ENCODE measurements at regions not wholly inside any gene's neighbourhood (a gene's known extent, or its start where the extent isn't known, plus 50 kb on each side); places are given as distances from the start of the nearest gene placed in this dataset.

GRCh38 chr5:100641833-100642232 is 106.7 kb downstream of the FAM174A start:
- Histone ChIP-seq H3K27me3 (no peaks in the 10 kb centered on the region), H3K9me3 (no peaks in the 10 kb centered on the region), H3K27ac (no peak overlapping the region), H3K36me3 (no peaks in the 10 kb centered on the region), H3K4me3 (no peak overlapping the region), H3K4me1 (no peaks in the 10 kb centered on the region)
- no peak for DNase-seq (ENCODE audit: low spot score)
- TF ChIP-seq CTCF (IDR thresholded peaks at IDR 0.05), result no peak

DNA sequence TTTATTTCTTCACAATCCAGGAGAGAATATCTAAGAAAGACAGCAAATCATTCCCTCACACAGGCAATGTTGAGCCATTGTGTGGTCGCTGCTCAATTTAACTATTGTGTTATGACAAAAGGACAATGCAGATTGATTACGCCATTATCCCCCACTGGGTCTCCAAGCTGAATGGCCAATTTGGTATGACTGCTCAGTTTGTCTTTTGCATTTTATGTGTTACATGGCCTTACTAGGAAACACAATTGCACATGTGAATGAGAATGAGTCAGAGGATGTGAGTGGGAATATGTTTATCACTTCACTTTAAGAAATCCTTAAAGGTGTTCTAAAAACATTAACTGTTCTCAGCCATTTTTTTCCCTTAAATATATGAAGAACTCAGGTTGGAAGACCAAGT is 108.3 kb downstream of the FAM174A start:
- no peak overlapping the region for H3K4me3 ChIP-seq
- no peak overlapping the region for H3K27ac ChIP-seq
- H3K27me3 ChIP-seq, result no peaks in the 10 kb centered on the region
- H3K9me3 ChIP-seq, result no peaks in the 10 kb centered on the region
- TF ChIP-seq CTCF (IDR thresholded peaks at IDR 0.05), result no peak
- H3K4me1 ChIP-seq, result no peaks in the 10 kb centered on the region
- no peak for DNase-seq (ENCODE audit: low spot score)
- H3K36me3 ChIP-seq, result no peaks in the 10 kb centered on the region

GRCh38 chr5:100644185-100644584 is 109.0 kb downstream of the FAM174A start:
- Histone ChIP-seq H3K4me1 (no peaks in the 10 kb centered on the region), H3K27me3 (no peaks in the 10 kb centered on the region), H3K4me3 (no peak overlapping the region), H3K27ac (no peak overlapping the region), H3K9me3 (no peaks in the 10 kb centered on the region), H3K36me3 (no peaks in the 10 kb centered on the region)
- no peak for DNase-seq (ENCODE audit: low spot score)
- TF ChIP-seq CTCF (IDR thresholded peaks at IDR 0.05), result no peak

DNA sequence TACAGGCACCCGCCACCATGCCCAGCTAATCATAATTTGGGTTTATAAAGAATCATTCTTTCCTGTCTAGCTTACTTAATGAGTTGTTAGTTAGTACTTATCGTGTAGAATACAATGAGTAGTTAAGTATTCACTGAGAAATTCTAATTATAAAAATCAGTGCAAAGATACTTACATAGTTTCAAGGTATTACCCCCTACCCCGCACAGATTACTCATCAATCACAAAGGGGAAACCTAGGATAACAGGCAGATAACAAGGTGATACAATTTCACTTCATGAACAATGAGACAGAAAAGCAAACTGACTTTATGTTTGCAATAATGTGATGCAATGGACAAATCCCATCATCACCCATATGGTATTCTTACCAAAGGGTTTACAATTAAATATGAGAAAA is 109.6 kb downstream of the FAM174A start:
- Histone ChIP-seq H3K27ac (no peak overlapping the region), H3K4me3 (no peak overlapping the region), H3K36me3 (no peaks in the 10 kb centered on the region), H3K27me3 (no peaks in the 10 kb centered on the region), H3K9me3 (no peaks in the 10 kb centered on the region), H3K4me1 (no peaks in the 10 kb centered on the region)
- TF ChIP-seq CTCF (IDR thresholded peaks at IDR 0.05), result no peak
- no peak for DNase-seq (ENCODE audit: low spot score)

DNA sequence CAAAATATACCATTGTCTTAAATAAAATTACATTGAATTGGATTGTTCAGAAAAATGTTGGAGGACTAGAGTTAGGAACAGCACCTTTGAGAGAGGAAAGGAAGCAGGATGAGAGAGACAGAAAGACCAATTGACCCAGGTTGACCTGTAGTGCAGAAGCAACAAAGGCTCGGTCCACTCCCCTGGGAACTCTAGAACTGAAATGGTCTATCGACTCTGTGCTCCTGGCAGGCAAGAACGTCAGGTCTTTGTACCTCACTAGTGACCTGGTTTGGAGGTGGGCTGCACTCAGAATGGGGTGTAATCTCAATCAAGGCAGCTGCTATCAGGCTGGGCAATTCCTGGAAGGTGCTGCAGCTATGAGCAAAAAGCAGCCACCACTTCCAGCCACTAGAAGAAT is 110.8 kb downstream of the FAM174A start:
- Histone ChIP-seq H3K4me1 (no peaks in the 10 kb centered on the region), H3K36me3 (no peaks in the 10 kb centered on the region), H3K4me3 (no peak overlapping the region), H3K27ac (no peak overlapping the region), H3K27me3 (no peaks in the 10 kb centered on the region), H3K9me3 (no peaks in the 10 kb centered on the region)
- TF ChIP-seq CTCF (IDR thresholded peaks at IDR 0.05), result no peak
- no peak for DNase-seq (ENCODE audit: low spot score)

GRCh38 chr5:100646691-100647090 is 111.5 kb downstream of the FAM174A start:
- H3K9me3 ChIP-seq, result no peaks in the 10 kb centered on the region
- no peak for DNase-seq (ENCODE audit: low spot score)
- no peaks in the 10 kb centered on the region for H3K36me3 ChIP-seq
- no peak overlapping the region for H3K27ac ChIP-seq
- no peaks in the 10 kb centered on the region for H3K4me1 ChIP-seq
- no peaks in the 10 kb centered on the region for H3K27me3 ChIP-seq
- no peak overlapping the region for H3K4me3 ChIP-seq
- no peak for TF ChIP-seq CTCF (IDR thresholded peaks at IDR 0.05)
